ENCODE measurements at regions not wholly inside any gene's neighbourhood (a gene's known extent, or its start where the extent isn't known, plus 50 kb on each side); places are given as distances from the start of the nearest gene placed in this dataset.

GRCh38 chr4:54556051-54556450, 101.7 kb upstream of the KIT start:
- no peak for TF ChIP-seq RAD21 (IDR thresholded peaks at IDR 0.05; ENCODE audit: low read length)
- no peak for TF ChIP-seq CTCF (IDR thresholded peaks at IDR 0.05)
- no peak for TF ChIP-seq JUND (IDR thresholded peaks at IDR 0.05)
- no peak for TF ChIP-seq FOXJ3 (CRISPR knock-in tag; IDR thresholded peaks at IDR 0.05)
- TF ChIP-seq REST (IDR thresholded peaks at IDR 0.05; ENCODE audit: low read depth, low read length) = no peak
